GM12873 (cell line): ENCODE measurements at regions not wholly inside any gene's neighbourhood (a gene's known extent, or its start where the extent isn't known, plus 50 kb on each side); places are given as distances from the start of the nearest gene placed in this dataset.

Source experiments
- CTCF ChIP-seq: IDR thresholded peaks from 2 replicates; pipeline ENCODE4 v1.5.1; 2012; ENCODE audit warnings: low read depth, mild to moderate bottlenecking, moderate library complexity, low read length, control low read depth; ENCODE audit not compliant: insufficient read depth; ENCODE audit errors: missing control alignments

DNA sequence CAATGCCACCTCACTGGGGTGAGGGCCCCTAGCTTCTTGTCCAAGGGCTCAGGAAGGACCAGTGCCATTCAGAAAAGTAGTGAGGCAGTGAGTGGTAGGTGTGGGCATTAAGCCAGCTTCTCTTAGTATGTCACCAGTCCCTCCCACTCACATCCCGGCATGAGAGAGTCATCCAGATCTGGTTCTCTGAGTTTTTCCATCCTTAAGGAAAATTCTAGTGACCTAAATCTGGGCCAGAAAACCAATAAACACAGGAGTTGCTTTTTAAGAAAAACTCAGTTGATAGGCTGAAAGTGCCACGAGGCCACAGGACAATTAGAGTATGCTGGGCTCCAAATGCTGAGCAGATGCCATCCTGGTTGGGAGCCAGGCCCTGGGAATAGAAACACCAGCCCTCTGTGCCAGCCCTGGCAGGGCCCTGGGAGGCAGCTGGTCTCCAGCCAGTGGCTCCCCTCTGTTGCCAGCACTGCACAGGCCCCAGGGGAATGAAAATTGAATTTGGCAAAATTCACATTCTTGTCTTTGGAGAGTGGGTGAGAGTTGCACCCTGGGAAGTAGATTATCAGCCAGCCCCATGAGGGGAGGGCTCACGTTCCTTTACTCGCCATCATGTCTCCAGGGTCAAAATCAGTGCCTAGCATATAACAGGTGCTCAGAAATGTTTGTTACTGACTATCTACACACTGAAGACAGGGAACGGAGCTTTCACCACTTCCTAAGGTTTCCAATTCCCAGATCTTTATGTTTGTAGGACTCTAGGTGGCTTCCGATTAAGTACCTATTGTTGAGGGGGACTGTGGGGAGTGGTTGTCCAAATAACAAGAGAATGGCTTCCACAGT, 52.8 kb downstream of the FAM43A start:
- no peak for TF ChIP-seq CTCF

GRCh38 chr3:194739498-194740284, 54.0 kb downstream of the FAM43A start:
- TF ChIP-seq CTCF: no peak

GRCh38 chr3:194740859-194741491, 55.3 kb downstream of the FAM43A start:
- TF ChIP-seq CTCF: no peak

DNA sequence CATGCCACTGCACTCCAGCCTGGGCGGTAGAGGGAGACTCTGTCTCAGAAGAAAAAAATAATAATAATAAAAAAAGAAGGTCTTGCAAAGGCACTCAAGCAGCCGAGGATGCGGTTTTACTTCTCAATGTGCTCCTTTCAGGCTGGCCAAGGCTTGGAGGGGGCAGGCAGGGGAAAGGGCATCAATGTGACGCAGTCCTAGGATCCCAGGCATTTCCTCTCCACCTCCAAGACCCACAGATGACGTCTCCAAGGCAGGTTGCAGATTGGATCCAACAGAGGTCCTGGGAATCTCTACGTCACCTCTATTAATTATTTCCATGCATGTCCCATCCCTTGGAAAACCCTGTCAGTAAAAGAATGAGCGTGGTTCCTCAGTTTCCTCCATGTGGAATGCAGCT, 56.2 kb downstream of the FAM43A start:
- TF ChIP-seq CTCF: no peak

DNA sequence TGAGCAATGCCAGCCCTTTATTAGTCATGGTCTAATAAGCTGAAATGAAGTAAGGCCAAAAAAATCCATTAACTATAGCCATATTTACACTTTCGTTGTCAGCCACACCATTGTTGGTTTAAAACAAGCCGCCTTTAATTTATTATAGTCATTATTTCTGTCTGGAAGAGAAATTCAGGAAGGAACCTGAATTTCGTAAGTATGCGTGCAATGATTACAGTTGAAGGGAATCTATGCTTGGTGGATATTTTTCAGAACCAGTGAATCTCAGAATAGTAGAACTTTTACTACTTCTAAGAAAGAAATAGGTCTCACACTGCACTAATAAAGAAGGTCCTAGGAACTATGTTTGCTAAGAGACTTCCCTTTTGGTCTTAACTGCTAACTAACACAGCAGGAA, 59.1 kb downstream of the FAM43A start:
- TF ChIP-seq CTCF: no peak

- TF ChIP-seq CTCF: no peak
Measured at GRCh38 chr3:194745422-194746184, 59.9 kb downstream of the FAM43A start.
